ENCODE measurements at regions not wholly inside any gene's neighbourhood (a gene's known extent, or its start where the extent isn't known, plus 50 kb on each side); places are given as distances from the start of the nearest gene placed in this dataset.

DNA sequence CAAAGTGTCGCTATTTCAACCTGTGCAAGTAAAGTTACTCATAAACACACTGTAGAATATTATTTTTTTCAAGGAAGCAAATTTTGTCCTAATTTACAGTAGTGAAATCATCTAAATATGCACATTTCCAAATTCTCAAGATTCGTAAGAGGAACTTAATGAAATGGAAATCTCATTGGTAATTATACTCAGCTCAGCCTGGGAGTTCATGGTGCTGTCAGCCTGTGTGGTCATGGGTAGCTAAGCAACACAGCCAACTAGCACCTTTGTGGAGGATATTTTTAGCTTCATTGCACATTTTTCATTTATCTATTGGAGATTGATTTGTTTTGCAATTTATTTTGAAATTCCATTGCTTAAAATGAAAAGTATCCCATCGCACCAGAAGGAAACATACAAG, 975.7 kb upstream of the ZEB2 start:
- H3K27ac ChIP-seq (ENCODE audit: low read depth) = no peak overlapping the region
- ATAC-seq (no peak), DNase-seq (ENCODE audit: low spot score) (no peak)
- Mint-ChIP-seq H3K36me3 (ENCODE audit: low read depth) (no peaks in the 10 kb centered on the region), H3K4me1 (no peaks in the 10 kb centered on the region), H3K27me3 (ENCODE audit: insufficient read depth, low read depth, poor library complexity) (no peaks in the 10 kb centered on the region), H3K27ac (no peak overlapping the region), H3K4me3 (no peak overlapping the region), H3K9me3 (peaks cover 4% of the 10 kb centered on the region; the same call in 2 of the 3 replicates)
- H3K4me2 ChIP-seq = no peak overlapping the region
- 0 out of 2 replicates have a peak, but pooled peaks cover 3% of the 10 kb centered on the region for H3K9me2 ChIP-seq (ENCODE audit: insufficient read depth)
- no peaks in the 10 kb centered on the region for H3K79me2 ChIP-seq (replicated peaks; ENCODE audit: insufficient read depth)
- H3F3A ChIP-seq (replicated peaks; ENCODE audit: low read depth) = no peaks in the 10 kb centered on the region
- no peaks in the 10 kb centered on the region for H3K4me1 ChIP-seq (ENCODE audit: insufficient read depth)
- H2AFZ ChIP-seq = no peak overlapping the region
- no peaks in the 10 kb centered on the region for H3K27me3 ChIP-seq (ENCODE audit: insufficient read depth)
- TF ChIP-seq, protein P1, sequence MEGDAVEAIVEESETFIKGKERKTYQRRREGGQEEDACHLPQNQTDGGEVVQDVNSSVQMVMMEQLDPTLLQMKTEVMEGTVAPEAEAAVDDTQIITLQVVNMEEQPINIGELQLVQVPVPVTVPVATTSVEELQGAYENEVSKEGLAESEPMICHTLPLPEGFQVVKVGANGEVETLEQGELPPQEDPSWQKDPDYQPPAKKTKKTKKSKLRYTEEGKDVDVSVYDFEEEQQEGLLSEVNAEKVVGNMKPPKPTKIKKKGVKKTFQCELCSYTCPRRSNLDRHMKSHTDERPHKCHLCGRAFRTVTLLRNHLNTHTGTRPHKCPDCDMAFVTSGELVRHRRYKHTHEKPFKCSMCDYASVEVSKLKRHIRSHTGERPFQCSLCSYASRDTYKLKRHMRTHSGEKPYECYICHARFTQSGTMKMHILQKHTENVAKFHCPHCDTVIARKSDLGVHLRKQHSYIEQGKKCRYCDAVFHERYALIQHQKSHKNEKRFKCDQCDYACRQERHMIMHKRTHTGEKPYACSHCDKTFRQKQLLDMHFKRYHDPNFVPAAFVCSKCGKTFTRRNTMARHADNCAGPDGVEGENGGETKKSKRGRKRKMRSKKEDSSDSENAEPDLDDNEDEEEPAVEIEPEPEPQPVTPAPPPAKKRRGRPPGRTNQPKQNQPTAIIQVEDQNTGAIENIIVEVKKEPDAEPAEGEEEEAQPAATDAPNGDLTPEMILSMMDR (conservative IDR thresholded peaks at IDR 0.05; ENCODE audit: low read depth in 2 of 2) = no peak
- TF ChIP-seq EZH2phosphoT487 (IDR thresholded peaks at IDR 0.05; ENCODE audit: unreplicated experiment) (no peak), POLR2AphosphoS5 (IDR thresholded peaks at IDR 0.05; ENCODE audit: low read depth) (no peak), STAT1 (IDR thresholded peaks at IDR 0.05; ENCODE audit: unreplicated experiment) (no peak), JUNB (IDR thresholded peaks at IDR 0.05; ENCODE audit: unreplicated experiment) (no peak), NANOG (IDR thresholded peaks at IDR 0.05; ENCODE audit: borderline replicate concordance) (no peak), ZNF114 (CRISPR knock-in tag; IDR thresholded peaks at IDR 0.05) (no peak), EZH2 (IDR thresholded peaks at IDR 0.05; ENCODE audit: low read depth, unreplicated experiment) (no peak), ZNF331 (CRISPR knock-in tag; IDR thresholded peaks at IDR 0.05; ENCODE audit: low read depth) (no peak), CREB1 (CRISPR knock-in tag; IDR thresholded peaks at IDR 0.05; ENCODE audit: low read depth) (no peak)
- TF ChIP-seq, protein P2, sequence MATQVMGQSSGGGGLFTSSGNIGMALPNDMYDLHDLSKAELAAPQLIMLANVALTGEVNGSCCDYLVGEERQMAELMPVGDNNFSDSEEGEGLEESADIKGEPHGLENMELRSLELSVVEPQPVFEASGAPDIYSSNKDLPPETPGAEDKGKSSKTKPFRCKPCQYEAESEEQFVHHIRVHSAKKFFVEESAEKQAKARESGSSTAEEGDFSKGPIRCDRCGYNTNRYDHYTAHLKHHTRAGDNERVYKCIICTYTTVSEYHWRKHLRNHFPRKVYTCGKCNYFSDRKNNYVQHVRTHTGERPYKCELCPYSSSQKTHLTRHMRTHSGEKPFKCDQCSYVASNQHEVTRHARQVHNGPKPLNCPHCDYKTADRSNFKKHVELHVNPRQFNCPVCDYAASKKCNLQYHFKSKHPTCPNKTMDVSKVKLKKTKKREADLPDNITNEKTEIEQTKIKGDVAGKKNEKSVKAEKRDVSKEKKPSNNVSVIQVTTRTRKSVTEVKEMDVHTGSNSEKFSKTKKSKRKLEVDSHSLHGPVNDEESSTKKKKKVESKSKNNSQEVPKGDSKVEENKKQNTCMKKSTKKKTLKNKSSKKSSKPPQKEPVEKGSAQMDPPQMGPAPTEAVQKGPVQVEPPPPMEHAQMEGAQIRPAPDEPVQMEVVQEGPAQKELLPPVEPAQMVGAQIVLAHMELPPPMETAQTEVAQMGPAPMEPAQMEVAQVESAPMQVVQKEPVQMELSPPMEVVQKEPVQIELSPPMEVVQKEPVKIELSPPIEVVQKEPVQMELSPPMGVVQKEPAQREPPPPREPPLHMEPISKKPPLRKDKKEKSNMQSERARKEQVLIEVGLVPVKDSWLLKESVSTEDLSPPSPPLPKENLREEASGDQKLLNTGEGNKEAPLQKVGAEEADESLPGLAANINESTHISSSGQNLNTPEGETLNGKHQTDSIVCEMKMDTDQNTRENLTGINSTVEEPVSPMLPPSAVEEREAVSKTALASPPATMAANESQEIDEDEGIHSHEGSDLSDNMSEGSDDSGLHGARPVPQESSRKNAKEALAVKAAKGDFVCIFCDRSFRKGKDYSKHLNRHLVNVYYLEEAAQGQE (IDR thresholded peaks at IDR 0.05; ENCODE audit: unreplicated experiment) = no peak
- TF ChIP-seq, protein P3, sequence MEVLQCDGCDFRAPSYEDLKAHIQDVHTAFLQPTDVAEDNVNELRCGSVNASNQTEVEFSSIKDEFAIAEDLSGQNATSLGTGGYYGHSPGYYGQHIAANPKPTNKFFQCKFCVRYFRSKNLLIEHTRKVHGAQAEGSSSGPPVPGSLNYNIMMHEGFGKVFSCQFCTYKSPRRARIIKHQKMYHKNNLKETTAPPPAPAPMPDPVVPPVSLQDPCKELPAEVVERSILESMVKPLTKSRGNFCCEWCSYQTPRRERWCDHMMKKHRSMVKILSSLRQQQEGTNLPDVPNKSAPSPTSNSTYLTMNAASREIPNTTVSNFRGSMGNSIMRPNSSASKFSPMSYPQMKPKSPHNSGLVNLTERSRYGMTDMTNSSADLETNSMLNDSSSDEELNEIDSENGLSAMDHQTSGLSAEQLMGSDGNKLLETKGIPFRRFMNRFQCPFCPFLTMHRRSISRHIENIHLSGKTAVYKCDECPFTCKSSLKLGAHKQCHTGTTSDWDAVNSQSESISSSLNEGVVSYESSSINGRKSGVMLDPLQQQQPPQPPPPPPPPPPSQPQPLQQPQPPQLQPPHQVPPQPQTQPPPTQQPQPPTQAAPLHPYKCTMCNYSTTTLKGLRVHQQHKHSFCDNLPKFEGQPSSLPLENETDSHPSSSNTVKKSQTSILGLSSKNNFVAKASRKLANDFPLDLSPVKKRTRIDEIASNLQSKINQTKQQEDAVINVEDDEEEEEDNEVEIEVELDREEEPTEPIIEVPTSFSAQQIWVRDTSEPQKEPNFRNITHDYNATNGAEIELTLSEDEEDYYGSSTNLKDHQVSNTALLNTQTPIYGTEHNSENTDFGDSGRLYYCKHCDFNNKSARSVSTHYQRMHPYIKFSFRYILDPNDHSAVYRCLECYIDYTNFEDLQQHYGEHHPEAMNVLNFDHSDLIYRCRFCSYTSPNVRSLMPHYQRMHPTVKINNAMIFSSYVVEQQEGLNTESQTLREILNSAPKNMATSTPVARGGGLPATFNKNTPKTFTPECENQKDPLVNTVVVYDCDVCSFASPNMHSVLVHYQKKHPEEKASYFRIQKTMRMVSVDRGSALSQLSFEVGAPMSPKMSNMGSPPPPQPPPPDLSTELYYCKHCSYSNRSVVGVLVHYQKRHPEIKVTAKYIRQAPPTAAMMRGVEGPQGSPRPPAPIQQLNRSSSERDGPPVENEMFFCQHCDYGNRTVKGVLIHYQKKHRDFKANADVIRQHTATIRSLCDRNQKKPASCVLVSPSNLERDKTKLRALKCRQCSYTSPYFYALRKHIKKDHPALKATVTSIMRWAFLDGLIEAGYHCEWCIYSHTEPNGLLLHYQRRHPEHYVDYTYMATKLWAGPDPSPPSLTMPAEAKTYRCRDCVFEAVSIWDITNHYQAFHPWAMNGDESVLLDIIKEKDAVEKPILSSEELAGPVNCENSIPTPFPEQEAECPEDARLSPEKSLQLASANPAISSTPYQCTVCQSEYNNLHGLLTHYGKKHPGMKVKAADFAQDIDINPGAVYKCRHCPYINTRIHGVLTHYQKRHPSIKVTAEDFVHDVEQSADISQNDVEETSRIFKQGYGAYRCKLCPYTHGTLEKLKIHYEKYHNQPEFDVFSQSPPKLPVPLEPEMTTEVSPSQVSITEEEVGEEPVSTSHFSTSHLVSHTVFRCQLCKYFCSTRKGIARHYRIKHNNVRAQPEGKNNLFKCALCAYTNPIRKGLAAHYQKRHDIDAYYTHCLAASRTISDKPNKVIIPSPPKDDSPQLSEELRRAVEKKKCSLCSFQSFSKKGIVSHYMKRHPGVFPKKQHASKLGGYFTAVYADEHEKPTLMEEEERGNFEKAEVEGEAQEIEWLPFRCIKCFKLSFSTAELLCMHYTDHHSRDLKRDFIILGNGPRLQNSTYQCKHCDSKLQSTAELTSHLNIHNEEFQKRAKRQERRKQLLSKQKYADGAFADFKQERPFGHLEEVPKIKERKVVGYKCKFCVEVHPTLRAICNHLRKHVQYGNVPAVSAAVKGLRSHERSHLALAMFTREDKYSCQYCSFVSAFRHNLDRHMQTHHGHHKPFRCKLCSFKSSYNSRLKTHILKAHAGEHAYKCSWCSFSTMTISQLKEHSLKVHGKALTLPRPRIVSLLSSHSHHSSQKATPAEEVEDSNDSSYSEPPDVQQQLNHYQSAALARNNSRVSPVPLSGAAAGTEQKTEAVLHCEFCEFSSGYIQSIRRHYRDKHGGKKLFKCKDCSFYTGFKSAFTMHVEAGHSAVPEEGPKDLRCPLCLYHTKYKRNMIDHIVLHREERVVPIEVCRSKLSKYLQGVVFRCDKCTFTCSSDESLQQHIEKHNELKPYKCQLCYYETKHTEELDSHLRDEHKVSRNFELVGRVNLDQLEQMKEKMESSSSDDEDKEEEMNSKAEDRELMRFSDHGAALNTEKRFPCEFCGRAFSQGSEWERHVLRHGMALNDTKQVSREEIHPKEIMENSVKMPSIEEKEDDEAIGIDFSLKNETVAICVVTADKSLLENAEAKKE (CRISPR knock-in tag; IDR thresholded peaks at IDR 0.05) = no peak
- TF ChIP-seq, protein P4, sequence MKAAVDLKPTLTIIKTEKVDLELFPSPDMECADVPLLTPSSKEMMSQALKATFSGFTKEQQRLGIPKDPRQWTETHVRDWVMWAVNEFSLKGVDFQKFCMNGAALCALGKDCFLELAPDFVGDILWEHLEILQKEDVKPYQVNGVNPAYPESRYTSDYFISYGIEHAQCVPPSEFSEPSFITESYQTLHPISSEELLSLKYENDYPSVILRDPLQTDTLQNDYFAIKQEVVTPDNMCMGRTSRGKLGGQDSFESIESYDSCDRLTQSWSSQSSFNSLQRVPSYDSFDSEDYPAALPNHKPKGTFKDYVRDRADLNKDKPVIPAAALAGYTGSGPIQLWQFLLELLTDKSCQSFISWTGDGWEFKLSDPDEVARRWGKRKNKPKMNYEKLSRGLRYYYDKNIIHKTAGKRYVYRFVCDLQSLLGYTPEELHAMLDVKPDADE (IDR thresholded peaks at IDR 0.05) = no peak
- H3K4me3 ChIP-seq = no peak overlapping the region
- H3K36me3 ChIP-seq (ENCODE audit: insufficient read depth) = no peaks in the 10 kb centered on the region
- no peaks in the 10 kb centered on the region for H4K20me1 ChIP-seq (replicated peaks; ENCODE audit: insufficient read depth)

All from GM23338 (cell line).